IMR-90 (cell line): ENCODE measurements at regions not wholly inside any gene's neighbourhood (a gene's known extent, or its start where the extent isn't known, plus 50 kb on each side); places are given as distances from the start of the nearest gene placed in this dataset.

Experiments used
- CTCF ChIP-seq: conservative IDR thresholded peaks from 2 replicates; pipeline ENCODE4 v1.5.1; 2012; ENCODE audit warnings: mild to moderate bottlenecking, low read depth, low read length, improper control_type of control experiment
- SMC3 ChIP-seq: fragments of 150-350 bp; IDR thresholded peaks from 2 replicates; pipeline ENCODE4 v1.6.1; 2016; ENCODE audit warnings: low read depth, mild to moderate bottlenecking, antibody characterized with exemption, low read length, moderate library complexity

DNA sequence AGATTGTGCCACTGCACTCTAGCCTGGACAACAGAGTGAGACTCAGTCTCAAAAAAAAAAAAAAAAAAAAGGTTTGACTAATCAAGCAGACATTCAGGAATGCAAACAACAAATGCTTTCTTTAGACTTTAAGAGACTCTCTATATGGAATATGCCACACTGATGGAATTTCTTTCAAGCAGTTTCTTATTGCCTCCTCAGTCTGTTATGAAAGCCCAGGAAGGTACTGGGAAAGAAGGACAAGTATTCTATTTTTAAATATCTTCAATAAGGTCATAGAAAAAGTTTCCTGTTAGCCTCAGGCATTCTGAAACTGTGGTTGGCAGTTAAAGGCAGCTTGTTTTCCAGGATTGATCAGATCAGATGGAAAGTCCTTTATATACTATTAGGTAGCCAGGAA lies 241.6 kb downstream of the PIK3C3 start:
- no peak for TF ChIP-seq SMC3
- no peak for TF ChIP-seq CTCF
